A549 (cell line): ENCODE measurements at regions not wholly inside any gene's neighbourhood (a gene's known extent, or its start where the extent isn't known, plus 50 kb on each side); places are given as distances from the start of the nearest gene placed in this dataset.

Source experiments
- ATAC-seq, 2 experiments: fragments of 200-7000 bp in 1 of 2; fragments of >200 bp in 1 of 2; cut with Nextera tagmentation in 1 of 2; cut with Tn5 transposase in 1 of 2; 3 replicates each; pipeline versions ENCODE4 v1.8.0 to v1.9.1; 2018 to 2020; ENCODE audit warnings: mild to moderate bottlenecking in 1 of 2, moderate library complexity in 1 of 2
- CTCF ChIA-PET: fragments of 300-600 bp; sonication (Branson Sonifier 250); formaldehyde crosslinking; extraction: SDS; loops from one replicate; lab custom pipeline; 2021; ENCODE audit warnings: antibody characterized with exemption, inconsistent platforms; lab: Yijun Ruan, JAX
- POLR2A ChIA-PET: fragments of 350-600 bp; formaldehyde crosslinking; extraction: SDS; loops from one replicate; lab custom pipeline; 2021; ENCODE audit warnings: antibody characterized with exemption, inconsistent platforms; lab: Yijun Ruan, JAX
- DNase-seq, 2 experiments: peaks; one replicate each; pipeline versions ENCODE4 v3.0.0 to v3.0.0-alpha.2; 2011 to 2016; ENCODE audit warnings: low read depth in 1 of 2, low spot score in 1 of 2
- FAIRE-seq: peaks from 2 replicates; lab custom pipeline; 2011; peaks lifted over from hg19 to GRCh38; lab: Jason Lieb, UNC
- H3K27ac ChIP-seq, 2 experiments: fragments of >200 bp; sonication (Bioruptor Twin); formaldehyde crosslinking; 3 replicates each; pipeline ENCODE4 v1.5.1; 2016 to 2017
- H3K4me1 ChIP-seq: fragments of >200 bp; sonication (Bioruptor Twin); formaldehyde crosslinking; 3 replicates; pipeline ENCODE4 v1.6.1; 2016
- H3K4me2 ChIP-seq: fragments of >200 bp; sonication (Bioruptor Twin); formaldehyde crosslinking; 3 replicates; pipeline ENCODE4 v1.6.1; 2016
- H3K4me3 ChIP-seq: fragments of >200 bp; sonication (Bioruptor Twin); formaldehyde crosslinking; 3 replicates; pipeline ENCODE4 v1.5.1; 2016
- H3K9me3 ChIP-seq: fragments of >200 bp; sonication (Bioruptor Twin); formaldehyde crosslinking; 3 replicates; pipeline ENCODE4 v1.6.1; 2016
- CBX2 ChIP-seq: fragments of 200-600 bp; sonication (generic); IDR thresholded peaks from 2 replicates; pipeline ENCODE4 v1.6.1; 2016; ENCODE audit warnings: low read depth, mild to moderate bottlenecking, borderline replicate concordance
- CEBPB ChIP-seq, 2 experiments: fragments of >200 bp in 1 of 2; sonication (Bioruptor Twin) in 1 of 2; formaldehyde crosslinking in 1 of 2; IDR thresholded peaks; 2 replicates each; pipeline ENCODE4 v1.6.1; 2012 to 2016
- FOSB ChIP-seq: fragments of 250-450 bp; sonication (Bioruptor Pico); IDR thresholded peaks from 2 replicates; pipeline ENCODE4 v1.5.0; 2020; ENCODE audit warnings: mild to moderate bottlenecking, moderate library complexity
- GATA3 ChIP-seq: IDR thresholded peaks from 2 replicates; pipeline ENCODE4 v1.6.1; 2012; ENCODE audit warnings: borderline replicate concordance
- HDAC2 ChIP-seq: fragments of 200-600 bp; sonication (generic); IDR thresholded peaks from 2 replicates; pipeline ENCODE4 v1.6.1; 2016
- HEYL ChIP-seq: fragments of 250-450 bp; sonication (Bioruptor Pico); IDR thresholded peaks from 2 replicates; pipeline ENCODE4 v1.8.0; 2021; ENCODE audit warnings: mild to moderate bottlenecking, moderate library complexity
- HOXA7 ChIP-seq: fragments of 250-450 bp; sonication (Bioruptor Pico); IDR thresholded peaks from 2 replicates; pipeline ENCODE4 v1.5.0; 2020; ENCODE audit warnings: mild to moderate bottlenecking, moderate library complexity
- KDM1A ChIP-seq: fragments of 200-600 bp; sonication (generic); IDR thresholded peaks from 2 replicates; pipeline ENCODE4 v1.6.1; 2016; ENCODE audit warnings: low read depth, mild to moderate bottlenecking
- MAZ ChIP-seq: fragments of 150-350 bp; IDR thresholded peaks from 2 replicates; pipeline ENCODE4 v1.6.1; 2014; ENCODE audit warnings: antibody characterized with exemption, low read depth, low read length, borderline replicate concordance
- NFE2L2 ChIP-seq: fragments of 150-350 bp; conservative IDR thresholded peaks from 2 replicates; pipeline ENCODE4 v1.6.1; 2014; ENCODE audit warnings: low read length
- NR3C1 ChIP-seq: fragments of >200 bp; sonication (Bioruptor Twin); formaldehyde crosslinking; IDR thresholded peaks from 3 replicates; pipeline ENCODE4 v1.6.1; 2017
- PBX3 ChIP-seq: IDR thresholded peaks from 2 replicates; pipeline ENCODE4 v1.6.1; 2012
- PHF8 ChIP-seq: fragments of 200-600 bp; sonication (generic); IDR thresholded peaks from 2 replicates; pipeline ENCODE4 v1.6.1; 2016; ENCODE audit warnings: low read depth, mild to moderate bottlenecking, antibody characterized with exemption, moderate library complexity, borderline replicate concordance
- POLR2AphosphoS2 ChIP-seq: conservative IDR thresholded peaks from 2 replicates; pipeline ENCODE4 v1.6.1; 2012; ENCODE audit warnings: low read length, improper control_type of control experiment, inconsistent platforms
- RFX5 ChIP-seq: fragments of 450-650 bp; IDR thresholded peaks from 2 replicates; pipeline ENCODE4 v1.7.1; 2014; ENCODE audit warnings: antibody characterized with exemption, mild to moderate bottlenecking, moderate library complexity
- SMC3 ChIP-seq: fragments of >200 bp; sonication (Bioruptor Twin); formaldehyde crosslinking; IDR thresholded peaks from 3 replicates; pipeline ENCODE4 v1.6.1; 2018; ENCODE audit warnings: inconsistent platforms
- SREBF2 ChIP-seq: fragments of 450-650 bp; IDR thresholded peaks from 2 replicates; pipeline ENCODE4 v1.6.1; 2014; ENCODE audit warnings: mild to moderate bottlenecking, moderate library complexity
- TP53 ChIP-seq: fragments of 250-450 bp; sonication (Bioruptor Pico); IDR thresholded peaks from 2 replicates; pipeline ENCODE4 v1.5.0; 2021; ENCODE audit warnings: mild to moderate bottlenecking, moderate library complexity
- ZSCAN20 ChIP-seq: fragments of 250-450 bp; sonication (Bioruptor Pico); IDR thresholded peaks from 2 replicates; pipeline ENCODE4 v1.8.0; 2022; ENCODE audit warnings: mild to moderate bottlenecking, moderate library complexity
- WGBS: methylation state at CpG from one replicate; pipeline ENCODE4 v1.1.6; 2017; ENCODE audit errors: missing lambda C conversion rate; 5-methylcytosine and 5-hydroxymethylcytosine counted together
- TF ChIP-seq, protein P1 (sequence below): fragments of >200 bp; sonication (Bioruptor Twin); formaldehyde crosslinking; IDR thresholded peaks from 2 replicates; pipeline ENCODE4 v1.6.1; 2016
- TF ChIP-seq, protein P2 (sequence below): IDR thresholded peaks from 2 replicates; pipeline ENCODE4 v1.6.1; 2012
- TF ChIP-seq, protein P3 (sequence below): fragments of 450-650 bp; IDR thresholded peaks from 2 replicates; pipeline ENCODE4 v1.6.1; 2014; ENCODE audit warnings: antibody characterized with exemption

GRCh38 chr10:4653160-4653559 is 172.8 kb upstream of the AKR1E2 start:
- 94% methylated on average over 8 of the region's 8 CpGs for WGBS
- no peak for DNase-seq
- Histone ChIP-seq H3K27ac (no peak overlapping the region), H3K9me3 (no peaks in the 10 kb centered on the region), H3K4me3 (no peak overlapping the region), H3K4me1 (peaks cover 26% of the 10 kb centered on the region), H3K4me2 (no peak overlapping the region)
- ATAC-seq: no peak
- ChIA-PET CTCF (no interaction called here), POLR2A (no interaction called here)
- FAIRE-seq: no peak
- no peak for TF ChIP-seq NR3C1
- no peak for TF ChIP-seq KDM1A
- no peak for TF ChIP-seq FOSB (CRISPR knock-in tag)
- TF ChIP-seq NFE2L2: no peak
- no peak for TF ChIP-seq ZSCAN20
- no peak for TF ChIP-seq MAZ
- no peak for TF ChIP-seq RFX5
- TF ChIP-seq HOXA7 (CRISPR knock-in tag): no peak
- TF ChIP-seq, protein P1, sequence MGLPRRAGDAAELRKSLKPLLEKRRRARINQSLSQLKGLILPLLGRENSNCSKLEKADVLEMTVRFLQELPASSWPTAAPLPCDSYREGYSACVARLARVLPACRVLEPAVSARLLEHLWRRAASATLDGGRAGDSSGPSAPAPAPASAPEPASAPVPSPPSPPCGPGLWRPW: no peak
- no peak for TF ChIP-seq PHF8
- TF ChIP-seq PBX3: no peak
- no peak for TF ChIP-seq SREBF2
- TF ChIP-seq HEYL: no peak
- TF ChIP-seq, protein P2, sequence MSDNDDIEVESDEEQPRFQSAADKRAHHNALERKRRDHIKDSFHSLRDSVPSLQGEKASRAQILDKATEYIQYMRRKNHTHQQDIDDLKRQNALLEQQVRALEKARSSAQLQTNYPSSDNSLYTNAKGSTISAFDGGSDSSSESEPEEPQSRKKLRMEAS: no peak
- no peak for TF ChIP-seq CEBPB (IDR thresholded peaks at IDR 0.05)
- no peak for TF ChIP-seq HDAC2
- TF ChIP-seq TP53: no peak
- TF ChIP-seq, protein P3, sequence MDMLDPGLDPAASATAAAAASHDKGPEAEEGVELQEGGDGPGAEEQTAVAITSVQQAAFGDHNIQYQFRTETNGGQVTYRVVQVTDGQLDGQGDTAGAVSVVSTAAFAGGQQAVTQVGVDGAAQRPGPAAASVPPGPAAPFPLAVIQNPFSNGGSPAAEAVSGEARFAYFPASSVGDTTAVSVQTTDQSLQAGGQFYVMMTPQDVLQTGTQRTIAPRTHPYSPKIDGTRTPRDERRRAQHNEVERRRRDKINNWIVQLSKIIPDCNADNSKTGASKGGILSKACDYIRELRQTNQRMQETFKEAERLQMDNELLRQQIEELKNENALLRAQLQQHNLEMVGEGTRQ: no peak
- TF ChIP-seq POLR2AphosphoS2: no peak
- no peak for TF ChIP-seq GATA3

GRCh38 chr10:4652111-4653010 is 173.6 kb upstream of the AKR1E2 start:
- ChIA-PET POLR2A (no interaction called here), CTCF (no interaction called here)
- WGBS: 77% methylated on average over 8 of the region's 8 CpGs
- no peak overlapping the region for H3K4me3 ChIP-seq
- peak overlapping the region in 1 of 2 experiments; percentile 22; a peak in 1 of 6 replicates for H3K27ac ChIP-seq
- ATAC-seq (no peak), DNase-seq (no peak), FAIRE-seq (no peak)
- TF ChIP-seq GATA3: no peak
- TF ChIP-seq SMC3: no peak
- peaks cover 18% of the 10 kb centered on the region; the same call in 2 of the 3 replicates for H3K4me1 ChIP-seq
- no peaks in the 10 kb centered on the region for H3K9me3 ChIP-seq
- H3K4me2 ChIP-seq: no peak overlapping the region

- Histone ChIP-seq H3K27ac (peak overlapping the region in 1 of 2 experiments; percentile 22; a peak in 1 of 6 replicates), H3K4me1 (peaks cover 11% of the 10 kb centered on the region; the same call in 1 of the 3 replicates), H3K9me3 (no peaks in the 10 kb centered on the region), H3K4me2 (no peak overlapping the region), H3K4me3 (no peak overlapping the region)
- TF ChIP-seq HDAC2 (no peak), CBX2 (no peak)
- DNase-seq (no peak), ATAC-seq (no peak), FAIRE-seq (no peak)
- POLR2A ChIA-PET: no interaction called here
- CTCF ChIA-PET: no interaction called here
- WGBS: 90% methylated on average over 5 of the region's 5 CpGs
These were observed 174.5 kb upstream of the AKR1E2 start for GRCh38 chr10:4651404-4652037.
